ENCODE measurements at regions not wholly inside any gene's neighbourhood (a gene's known extent, or its start where the extent isn't known, plus 50 kb on each side); places are given as distances from the start of the nearest gene placed in this dataset.

DNA sequence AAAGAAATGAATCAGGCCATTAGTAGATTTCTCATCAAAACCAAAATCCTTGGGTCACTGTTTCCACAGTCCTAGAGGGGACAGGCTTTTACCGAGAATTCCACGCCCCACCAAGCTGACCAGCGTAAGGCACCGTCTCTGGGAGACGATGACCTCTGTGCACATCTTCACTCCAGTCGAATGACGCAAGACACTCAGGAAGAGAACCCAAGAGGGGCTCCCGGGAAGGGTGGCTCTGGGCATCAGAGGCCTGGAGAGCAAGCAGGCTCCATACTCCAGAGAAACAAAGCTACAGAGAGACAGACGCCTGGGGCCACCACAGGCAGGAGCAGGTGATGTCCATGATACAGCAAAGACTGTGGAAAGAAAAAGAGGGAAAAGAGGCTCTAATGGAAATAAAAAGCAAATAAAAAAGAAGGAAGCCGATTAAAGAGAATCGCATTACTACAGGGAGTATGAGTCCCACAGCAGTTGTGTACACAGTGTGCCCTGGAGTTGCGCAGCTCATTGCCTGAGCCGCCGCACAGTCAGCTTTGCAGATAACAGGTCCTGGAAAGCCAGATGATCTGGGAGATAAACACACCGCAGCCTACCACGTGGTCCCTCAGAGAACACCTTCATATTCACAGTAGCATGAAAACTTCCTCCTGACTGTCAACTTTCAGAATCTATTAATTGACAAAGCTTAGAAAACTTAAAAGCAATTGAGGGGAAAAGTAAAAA lies 572.7 kb upstream of the SALL3 start:
- no peak for DNase-seq (ENCODE audit: low spot score)

GRCh38 chr18:78407466-78407844 lies 572.2 kb upstream of the SALL3 start:
- no peak for DNase-seq (ENCODE audit: low spot score)

- no peak for DNase-seq (ENCODE audit: low spot score)
Measured at GRCh38 chr18:78408623-78409022, 571.0 kb upstream of the SALL3 start.

DNA sequence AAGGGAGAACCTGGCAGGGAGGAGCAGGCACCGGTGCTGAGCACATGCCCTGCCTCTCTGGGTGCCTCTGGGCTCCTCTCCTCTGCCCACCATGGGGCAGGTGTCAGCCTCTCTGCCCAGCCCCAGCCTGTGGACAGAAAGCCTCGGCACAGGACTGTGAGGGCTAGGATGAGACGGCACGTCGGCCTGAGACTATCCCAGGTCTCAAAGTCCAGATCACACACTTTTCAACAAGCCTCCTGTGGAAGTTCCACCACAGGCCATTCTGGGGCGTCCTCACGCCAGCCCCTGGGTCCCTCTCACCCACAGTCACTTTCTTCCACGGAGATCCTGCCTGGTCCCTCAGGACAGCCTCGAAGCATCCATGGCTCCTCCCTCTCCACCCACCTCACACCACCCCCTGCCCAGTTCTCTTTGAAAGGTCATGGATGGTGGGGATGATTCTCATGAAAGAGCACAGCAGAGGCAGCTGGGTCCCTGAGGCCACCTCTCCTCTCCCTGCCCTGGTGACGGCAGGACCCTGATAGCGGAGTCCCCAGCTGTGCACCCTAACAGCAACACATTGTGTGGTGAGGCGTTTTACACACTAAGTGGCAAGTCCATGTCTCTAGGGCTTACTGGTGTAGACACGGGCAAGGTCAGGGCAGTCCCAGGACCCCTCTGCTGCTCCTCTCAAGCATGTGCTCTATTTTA lies 569.4 kb upstream of the SALL3 start:
- DNase-seq (ENCODE audit: low spot score), result no peak

- no peak for DNase-seq (ENCODE audit: low spot score)
Measured at GRCh38 chr18:78411539-78411938, 568.1 kb upstream of the SALL3 start.

GRCh38 chr18:78414302-78414701 lies 565.3 kb upstream of the SALL3 start:
- no peak for DNase-seq (ENCODE audit: low spot score)

GRCh38 chr18:78416853-78417252 lies 562.8 kb upstream of the SALL3 start:
- DNase-seq (ENCODE audit: low spot score), result no peak

DNA sequence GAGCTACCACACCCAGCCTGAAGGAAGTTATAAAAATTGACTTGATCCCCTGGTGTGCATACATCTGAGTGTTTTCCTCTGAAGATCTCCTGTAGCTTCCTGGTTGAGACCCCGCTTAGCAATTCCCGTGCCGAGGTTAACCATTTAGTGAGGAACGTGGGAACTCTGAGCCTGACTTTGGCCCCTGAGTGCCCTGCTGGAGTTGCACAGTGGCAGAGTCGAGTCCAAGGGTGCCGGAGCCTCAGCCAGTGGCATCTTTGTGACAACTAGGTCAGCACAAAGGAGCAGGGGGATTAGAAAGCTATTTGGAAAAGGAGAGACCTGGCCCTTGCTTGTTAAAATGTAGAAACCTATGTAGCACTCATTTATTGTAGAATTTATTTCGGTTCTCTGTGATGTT lies 561.2 kb upstream of the SALL3 start:
- DNase-seq (ENCODE audit: low spot score), result no peak

GRCh38 chr18:78419171-78419570 lies 560.4 kb upstream of the SALL3 start:
- no peak for DNase-seq (ENCODE audit: low spot score)

DNA sequence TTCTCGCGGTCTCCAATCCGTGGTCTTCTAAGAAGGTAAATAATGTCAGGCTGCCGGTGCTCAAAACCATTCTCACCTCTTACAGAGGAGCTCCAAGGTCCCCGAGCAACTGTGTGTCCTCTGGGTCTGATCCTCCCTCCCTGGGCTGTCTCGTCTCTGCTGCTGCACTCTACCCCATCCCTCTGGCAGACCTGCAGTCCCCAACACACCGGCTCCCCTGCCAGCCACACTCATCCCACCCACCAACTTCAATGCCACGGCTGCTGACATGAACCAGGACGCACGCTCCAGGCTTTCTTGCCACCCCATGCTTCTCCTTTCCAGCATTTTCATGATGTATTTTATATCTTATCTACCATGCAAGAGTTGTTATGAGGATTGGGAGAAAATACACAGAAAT lies 559.5 kb upstream of the SALL3 start:
- no peak for DNase-seq (ENCODE audit: low spot score)

GRCh38 chr18:78421392-78421791 lies 558.2 kb upstream of the SALL3 start:
- DNase-seq (ENCODE audit: low spot score), result no peak

DNA sequence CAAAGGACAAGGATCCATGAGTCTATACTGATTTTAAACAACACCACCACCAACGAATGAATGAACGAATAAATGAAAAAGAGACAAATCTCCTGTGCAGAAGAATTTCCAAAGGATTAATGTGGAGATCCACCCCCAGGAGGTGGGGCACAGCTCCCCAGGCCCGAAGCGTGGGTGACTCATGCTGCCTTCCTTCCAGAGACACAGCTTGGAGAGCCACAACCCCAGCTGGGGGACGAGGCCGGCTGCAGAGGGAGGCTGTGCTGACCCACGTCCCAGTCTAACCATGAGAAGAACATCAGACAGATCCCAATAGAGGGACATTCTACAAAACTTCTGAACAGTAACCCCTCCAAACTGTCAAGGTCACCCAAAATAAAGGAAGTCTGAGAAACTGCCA lies 557.3 kb upstream of the SALL3 start:
- no peak for DNase-seq (ENCODE audit: low spot score)

GRCh38 chr18:78423811-78424210 lies 555.8 kb upstream of the SALL3 start:
- no peak for DNase-seq (ENCODE audit: low spot score)

DNA sequence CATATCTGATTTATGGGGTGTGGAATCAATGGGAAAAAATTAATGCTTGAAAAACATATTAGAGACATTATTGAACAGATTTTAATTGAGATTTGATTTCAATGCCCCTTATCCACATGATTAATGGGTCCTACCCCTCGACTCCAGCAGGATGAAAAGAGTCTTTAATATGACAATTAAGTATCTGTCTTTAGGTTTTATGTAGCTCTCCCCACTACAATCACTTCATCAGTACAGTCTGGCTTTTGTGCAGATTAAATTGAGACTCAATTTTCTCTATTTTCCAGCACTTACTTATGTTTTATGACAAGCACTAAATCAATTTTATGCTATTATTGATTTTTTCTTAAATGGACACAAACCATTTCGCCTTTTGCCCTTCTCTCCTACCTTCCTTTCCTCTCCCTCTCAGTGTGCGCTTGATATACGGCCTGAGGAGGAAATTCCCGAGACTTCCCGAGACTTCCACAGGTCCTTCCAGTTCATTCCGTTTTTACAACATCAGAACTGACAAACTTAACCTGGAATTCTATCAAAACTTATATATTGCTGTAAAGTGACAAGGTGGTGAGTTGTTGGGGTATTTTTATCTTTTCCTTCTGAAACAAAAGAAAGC lies 555.1 kb upstream of the SALL3 start:
- DNase-seq (ENCODE audit: low spot score), result no peak

DNA sequence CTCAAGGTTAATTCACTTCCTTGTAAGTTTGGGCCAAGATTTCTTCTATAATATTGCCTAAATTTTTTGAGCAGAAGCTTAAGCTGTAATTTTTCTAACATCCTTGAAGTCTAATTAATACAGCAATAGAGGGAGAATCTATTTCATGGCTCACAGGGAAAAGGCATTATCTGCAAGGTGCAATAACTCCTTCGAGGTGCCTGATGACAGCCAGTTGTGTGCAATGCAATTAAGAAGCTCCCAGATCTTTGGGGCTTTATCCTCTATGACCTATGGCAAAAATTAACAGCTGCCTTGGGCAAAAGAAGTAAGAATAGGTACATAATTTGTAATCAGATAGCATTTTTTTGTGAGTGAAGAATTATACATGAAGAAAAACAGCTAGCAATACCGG lies 554.6 kb upstream of the SALL3 start:
- no peak for DNase-seq (ENCODE audit: low spot score)

DNA sequence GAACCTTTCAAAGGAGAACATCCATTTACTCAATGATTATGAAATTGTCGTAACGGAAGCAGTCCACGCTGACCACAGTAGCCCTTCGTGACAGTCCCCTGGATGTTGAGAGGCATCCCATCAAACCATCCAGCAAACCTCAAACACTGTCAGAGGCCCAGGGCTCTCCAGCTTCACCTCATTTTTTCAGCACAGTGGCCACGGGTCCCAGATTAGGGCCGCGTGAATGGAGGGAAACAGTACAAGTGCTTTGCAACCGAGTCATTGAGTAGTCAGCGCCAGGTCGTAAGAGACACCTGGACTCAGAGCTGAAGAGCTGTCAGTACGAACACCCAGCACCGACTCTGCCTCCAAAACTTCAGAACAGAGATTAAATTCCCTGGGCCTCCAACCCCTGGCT lies 552.5 kb upstream of the SALL3 start:
- no peak for DNase-seq (ENCODE audit: low spot score)

GRCh38 chr18:78429127-78430108 lies 550.2 kb upstream of the SALL3 start:
- no peak for DNase-seq (ENCODE audit: low spot score)

DNA sequence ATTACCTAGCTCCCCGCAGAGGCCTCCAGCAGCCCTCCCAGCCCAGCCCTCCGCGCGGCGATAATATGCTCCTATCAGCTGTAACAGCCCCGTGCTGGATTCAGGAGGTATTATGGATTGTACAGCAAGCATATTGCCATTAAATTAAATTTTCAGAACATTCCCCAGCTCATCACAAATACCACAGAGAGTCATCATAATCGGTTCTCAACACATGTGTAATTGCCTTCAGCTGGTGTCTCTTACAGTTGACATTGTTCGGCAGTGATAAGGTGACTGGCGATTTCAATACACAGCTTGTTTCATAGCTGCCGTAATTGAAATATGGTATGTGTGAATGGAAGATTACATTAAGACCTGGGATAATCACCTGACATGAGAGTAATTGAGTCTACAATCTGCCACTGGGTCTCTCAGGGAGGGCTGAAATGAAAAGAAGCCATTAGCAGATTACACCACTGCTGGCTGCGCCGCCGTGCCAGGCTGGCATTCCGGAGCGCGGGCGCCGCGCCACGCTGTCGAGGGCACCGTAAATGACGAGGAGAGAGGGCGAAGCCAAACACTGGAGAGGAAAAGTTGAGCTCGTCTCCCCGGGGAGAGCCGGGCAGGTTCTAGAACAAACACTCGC lies 549.4 kb upstream of the SALL3 start:
- no peak for DNase-seq (ENCODE audit: low spot score)

DNA sequence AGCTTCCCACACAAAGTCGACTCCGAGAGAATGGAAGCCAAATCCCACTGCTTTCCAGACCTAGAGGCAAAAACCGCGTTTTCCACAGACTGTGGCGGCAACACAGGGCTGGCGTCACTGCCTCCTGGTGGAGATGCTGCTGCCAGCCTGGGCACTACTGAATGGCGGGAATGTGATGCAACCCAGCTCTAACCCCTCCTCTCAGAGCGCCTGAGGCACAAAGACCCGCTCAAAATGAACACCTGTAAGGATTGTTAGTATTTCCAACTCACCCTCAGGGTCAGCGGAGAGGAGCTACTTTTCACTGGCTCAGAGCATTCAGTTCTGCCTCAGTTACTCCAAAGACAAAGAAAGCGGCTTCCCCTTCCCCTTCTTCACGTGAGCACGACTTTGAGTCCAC lies 548.0 kb upstream of the SALL3 start:
- DNase-seq (ENCODE audit: low spot score), result no peak

DNA sequence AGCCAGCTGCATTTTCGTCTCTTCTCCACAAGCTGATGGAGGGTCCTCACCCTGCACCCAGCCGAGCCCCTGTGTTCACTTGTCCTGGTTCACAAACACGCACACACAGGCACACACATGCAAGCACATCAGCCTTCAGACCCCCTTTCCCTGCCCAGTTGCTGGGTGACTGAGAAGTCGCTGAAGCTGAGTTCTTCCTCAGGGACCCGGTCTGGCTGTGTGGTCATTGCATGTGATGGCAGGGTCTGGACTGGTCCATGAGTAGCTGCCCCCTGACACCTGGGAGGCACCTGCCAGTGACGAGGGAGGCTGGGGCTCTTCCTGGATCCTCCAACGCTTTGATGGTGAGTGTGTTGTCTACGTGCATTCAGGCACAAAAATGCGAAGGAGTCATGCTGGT lies 546.1 kb upstream of the SALL3 start:
- DNase-seq (ENCODE audit: low spot score), result no peak

GRCh38 chr18:78436110-78436509 lies 543.5 kb upstream of the SALL3 start:
- no peak for DNase-seq (ENCODE audit: low spot score)

Data from umbilical cord (tissue), 1 donor.